ENCODE measurements at regions not wholly inside any gene's neighbourhood (a gene's known extent, or its start where the extent isn't known, plus 50 kb on each side); places are given as distances from the start of the nearest gene placed in this dataset.

DNA sequence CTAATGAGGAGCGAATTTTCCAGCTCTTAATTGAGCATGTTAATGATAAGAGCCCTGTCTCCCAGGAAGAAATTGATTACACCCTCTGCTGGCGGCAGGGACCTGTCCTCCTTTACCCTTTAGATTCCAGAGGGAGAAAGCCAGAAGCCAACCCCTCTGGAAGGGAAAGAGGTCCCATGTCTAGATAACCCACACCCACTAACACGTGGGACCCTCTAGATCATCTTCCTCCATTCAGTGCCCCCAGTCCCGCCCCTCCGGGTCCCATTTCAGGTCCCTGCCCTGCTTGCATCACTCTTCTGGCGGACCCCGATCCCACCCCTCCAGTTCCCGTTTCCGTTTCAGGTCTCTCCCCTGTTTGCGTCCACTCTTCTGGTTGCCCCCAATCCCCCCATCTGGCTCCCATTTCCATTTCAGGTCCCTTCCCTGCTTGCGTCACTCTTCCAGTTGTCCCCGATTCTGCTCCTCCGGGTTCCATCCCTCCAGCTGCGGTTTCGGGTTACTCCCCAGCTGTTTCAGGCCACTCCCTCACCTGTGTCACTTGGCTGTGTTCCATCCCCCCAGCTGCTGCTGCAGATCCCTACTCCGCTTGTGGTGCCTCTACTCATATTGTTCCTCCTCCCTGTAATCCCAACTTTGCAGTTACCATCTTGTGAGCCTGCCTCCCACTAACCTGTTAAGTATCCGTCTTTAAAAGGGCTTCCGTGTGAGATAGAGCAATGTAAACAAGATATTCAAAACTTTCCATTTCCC lies 202.4 kb downstream of the SH2D4B start:
- no peak for DNase-seq
- no peaks in the 10 kb centered on the region for H3K9me3 ChIP-seq
- no peaks in the 10 kb centered on the region for H3K4me1 ChIP-seq
- TF ChIP-seq, protein P1, sequence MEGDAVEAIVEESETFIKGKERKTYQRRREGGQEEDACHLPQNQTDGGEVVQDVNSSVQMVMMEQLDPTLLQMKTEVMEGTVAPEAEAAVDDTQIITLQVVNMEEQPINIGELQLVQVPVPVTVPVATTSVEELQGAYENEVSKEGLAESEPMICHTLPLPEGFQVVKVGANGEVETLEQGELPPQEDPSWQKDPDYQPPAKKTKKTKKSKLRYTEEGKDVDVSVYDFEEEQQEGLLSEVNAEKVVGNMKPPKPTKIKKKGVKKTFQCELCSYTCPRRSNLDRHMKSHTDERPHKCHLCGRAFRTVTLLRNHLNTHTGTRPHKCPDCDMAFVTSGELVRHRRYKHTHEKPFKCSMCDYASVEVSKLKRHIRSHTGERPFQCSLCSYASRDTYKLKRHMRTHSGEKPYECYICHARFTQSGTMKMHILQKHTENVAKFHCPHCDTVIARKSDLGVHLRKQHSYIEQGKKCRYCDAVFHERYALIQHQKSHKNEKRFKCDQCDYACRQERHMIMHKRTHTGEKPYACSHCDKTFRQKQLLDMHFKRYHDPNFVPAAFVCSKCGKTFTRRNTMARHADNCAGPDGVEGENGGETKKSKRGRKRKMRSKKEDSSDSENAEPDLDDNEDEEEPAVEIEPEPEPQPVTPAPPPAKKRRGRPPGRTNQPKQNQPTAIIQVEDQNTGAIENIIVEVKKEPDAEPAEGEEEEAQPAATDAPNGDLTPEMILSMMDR (IDR thresholded peaks at IDR 0.05), result no peak
- TF ChIP-seq POLR2A (IDR thresholded peaks at IDR 0.05), result no peak
- H3K27ac ChIP-seq, result no peak overlapping the region
- H3K27me3 ChIP-seq, result no peaks in the 10 kb centered on the region
- no peaks in the 10 kb centered on the region for H3K36me3 ChIP-seq
- intact Hi-C loops (cut with DNase I; ENCODE audit: low total_unique reads), result no loop called here
- no peak overlapping the region for H3K4me3 ChIP-seq

DNA sequence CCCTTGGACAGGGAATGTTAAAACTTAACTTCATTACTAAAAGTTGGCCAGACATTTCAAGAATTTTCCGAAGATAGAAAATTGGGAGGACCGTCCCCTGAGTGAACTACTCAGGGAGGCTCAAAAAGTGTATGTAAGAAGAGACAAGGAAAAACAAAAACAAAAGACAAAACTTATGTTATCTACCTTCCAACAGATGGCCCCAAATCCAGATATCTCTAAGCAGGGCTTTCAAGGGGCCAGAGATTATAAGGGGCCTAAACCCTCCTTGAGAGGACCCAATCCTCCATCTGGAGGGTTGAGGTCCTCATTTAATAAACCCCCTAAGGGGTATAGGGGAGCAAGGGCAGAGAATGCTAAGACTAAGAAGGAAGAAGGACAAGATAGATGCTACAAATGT lies 203.6 kb downstream of the SH2D4B start:
- H3K4me1 ChIP-seq, result no peaks in the 10 kb centered on the region
- no peak for DNase-seq
- H3K9me3 ChIP-seq, result no peaks in the 10 kb centered on the region
- H3K4me3 ChIP-seq, result no peak overlapping the region
- TF ChIP-seq, protein P1 (IDR thresholded peaks at IDR 0.05), result no peak
- TF ChIP-seq POLR2A (IDR thresholded peaks at IDR 0.05), result no peak
- intact Hi-C loops (cut with DNase I; ENCODE audit: low total_unique reads), result no loop called here
- no peak overlapping the region for H3K27ac ChIP-seq
- no peaks in the 10 kb centered on the region for H3K27me3 ChIP-seq
- no peaks in the 10 kb centered on the region for H3K36me3 ChIP-seq

DNA sequence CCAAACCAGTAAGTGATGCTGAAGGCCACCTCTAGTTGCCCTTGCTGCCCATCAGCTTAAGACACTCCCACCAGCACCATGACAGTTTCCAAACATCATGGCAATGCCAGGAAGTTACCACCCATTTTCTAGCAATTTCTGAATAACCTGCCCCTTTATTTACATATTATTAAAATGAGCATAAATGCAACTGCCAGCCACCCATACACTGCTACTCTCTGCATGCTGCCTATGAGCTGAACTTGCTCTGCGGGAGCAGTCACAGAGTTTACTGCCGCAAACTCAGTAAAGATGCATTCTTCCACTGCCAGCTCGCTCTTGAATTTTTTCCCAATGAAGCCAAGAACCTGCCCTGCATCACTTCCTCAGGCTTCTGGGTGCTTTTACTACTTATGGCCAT lies 212.6 kb downstream of the SH2D4B start:
- Histone ChIP-seq H3K27me3 (no peaks in the 10 kb centered on the region), H3K27ac (no peak overlapping the region), H3K4me1 (no peaks in the 10 kb centered on the region), H3K36me3 (no peaks in the 10 kb centered on the region), H3K9me3 (no peaks in the 10 kb centered on the region), H3K4me3 (no peak overlapping the region)
- DNase-seq, result no peak
- no peak for TF ChIP-seq POLR2A (IDR thresholded peaks at IDR 0.05)
- TF ChIP-seq, protein P1 (IDR thresholded peaks at IDR 0.05), result no peak
- intact Hi-C loops (cut with DNase I; ENCODE audit: low total_unique reads), result no loop called here

DNA sequence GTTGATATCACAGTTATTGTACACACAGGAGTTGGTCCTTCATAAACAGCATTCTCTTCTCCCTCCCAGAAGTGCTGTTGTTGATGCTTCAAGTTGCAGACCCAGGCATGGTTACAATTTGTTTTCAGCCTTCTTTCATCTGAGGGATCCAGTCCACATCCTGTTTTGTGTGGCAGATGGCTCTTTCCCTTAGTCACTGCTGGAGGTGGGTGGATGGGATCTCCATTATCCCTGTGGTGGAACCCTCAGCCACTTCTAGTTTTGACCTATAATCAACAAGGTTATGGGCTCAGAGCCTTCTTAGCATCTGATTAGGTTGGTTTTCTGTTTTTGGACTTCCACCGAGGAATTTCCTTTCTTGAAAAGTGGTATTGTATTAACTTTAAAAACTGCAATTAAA lies 214.2 kb downstream of the SH2D4B start:
- Histone ChIP-seq H3K27me3 (no peaks in the 10 kb centered on the region), H3K4me3 (no peak overlapping the region), H3K4me1 (no peaks in the 10 kb centered on the region), H3K9me3 (no peaks in the 10 kb centered on the region), H3K27ac (no peak overlapping the region), H3K36me3 (no peaks in the 10 kb centered on the region)
- no peak for TF ChIP-seq POLR2A (IDR thresholded peaks at IDR 0.05)
- TF ChIP-seq, protein P1 (IDR thresholded peaks at IDR 0.05), result no peak
- DNase-seq, result no peak
- intact Hi-C loops (cut with DNase I; ENCODE audit: low total_unique reads), result no loop called here

DNA sequence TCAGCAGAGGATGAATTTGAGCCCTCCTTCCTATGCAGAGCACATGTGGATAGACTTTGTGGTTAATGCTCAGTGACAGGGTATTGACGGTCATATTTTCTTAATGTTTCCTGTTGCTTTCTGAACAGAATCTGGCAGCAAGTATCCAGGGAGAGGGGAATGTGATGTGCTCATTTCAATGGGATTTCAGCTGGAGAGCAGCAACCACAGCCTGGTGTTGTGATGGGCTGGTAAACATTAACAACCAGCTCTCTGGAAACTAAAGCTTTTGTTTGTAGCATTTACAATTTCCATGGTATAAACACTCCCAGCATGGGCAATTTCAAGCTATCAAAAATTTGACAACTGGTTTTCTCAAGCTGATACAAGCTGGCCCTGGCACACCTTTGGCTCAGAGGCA lies 215.9 kb downstream of the SH2D4B start:
- DNase-seq, result no peak
- Histone ChIP-seq H3K36me3 (no peaks in the 10 kb centered on the region), H3K27me3 (no peaks in the 10 kb centered on the region), H3K27ac (no peak overlapping the region), H3K4me3 (no peak overlapping the region), H3K9me3 (no peaks in the 10 kb centered on the region), H3K4me1 (no peaks in the 10 kb centered on the region)
- TF ChIP-seq, protein P1 (IDR thresholded peaks at IDR 0.05), result no peak
- TF ChIP-seq POLR2A (IDR thresholded peaks at IDR 0.05), result no peak
- intact Hi-C loops (cut with DNase I; ENCODE audit: low total_unique reads), result no loop called here

All from uterus (tissue), 3 donors.